ENCODE measurements at regions not wholly inside any gene's neighbourhood (a gene's known extent, or its start where the extent isn't known, plus 50 kb on each side); places are given as distances from the start of the nearest gene placed in this dataset.

DNA sequence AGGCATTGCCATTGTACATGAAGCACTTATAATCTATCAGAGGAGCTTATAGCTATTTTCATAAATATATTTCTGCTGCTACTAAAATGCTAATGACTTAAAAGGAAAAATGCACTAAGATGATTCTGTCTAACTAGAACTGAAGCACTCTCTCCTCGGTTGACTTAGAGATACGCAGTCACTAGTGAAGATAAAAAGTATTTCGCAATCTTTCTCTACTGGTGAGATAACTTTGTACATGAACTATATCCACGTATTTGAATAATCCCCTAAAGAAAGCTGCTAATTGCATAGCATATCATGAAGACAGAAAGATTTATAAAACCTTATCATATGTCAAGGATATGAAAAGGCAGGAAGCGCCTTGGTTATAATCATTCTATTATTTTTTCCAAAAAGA is 658.1 kb upstream of the PRMT6 start:
- TF ChIP-seq, protein P1, sequence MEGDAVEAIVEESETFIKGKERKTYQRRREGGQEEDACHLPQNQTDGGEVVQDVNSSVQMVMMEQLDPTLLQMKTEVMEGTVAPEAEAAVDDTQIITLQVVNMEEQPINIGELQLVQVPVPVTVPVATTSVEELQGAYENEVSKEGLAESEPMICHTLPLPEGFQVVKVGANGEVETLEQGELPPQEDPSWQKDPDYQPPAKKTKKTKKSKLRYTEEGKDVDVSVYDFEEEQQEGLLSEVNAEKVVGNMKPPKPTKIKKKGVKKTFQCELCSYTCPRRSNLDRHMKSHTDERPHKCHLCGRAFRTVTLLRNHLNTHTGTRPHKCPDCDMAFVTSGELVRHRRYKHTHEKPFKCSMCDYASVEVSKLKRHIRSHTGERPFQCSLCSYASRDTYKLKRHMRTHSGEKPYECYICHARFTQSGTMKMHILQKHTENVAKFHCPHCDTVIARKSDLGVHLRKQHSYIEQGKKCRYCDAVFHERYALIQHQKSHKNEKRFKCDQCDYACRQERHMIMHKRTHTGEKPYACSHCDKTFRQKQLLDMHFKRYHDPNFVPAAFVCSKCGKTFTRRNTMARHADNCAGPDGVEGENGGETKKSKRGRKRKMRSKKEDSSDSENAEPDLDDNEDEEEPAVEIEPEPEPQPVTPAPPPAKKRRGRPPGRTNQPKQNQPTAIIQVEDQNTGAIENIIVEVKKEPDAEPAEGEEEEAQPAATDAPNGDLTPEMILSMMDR (conservative IDR thresholded peaks at IDR 0.05): no peak
- no peak for TF ChIP-seq EZH2 (IDR thresholded peaks at IDR 0.05; ENCODE audit: low read depth)

Data from PC-9 (cell line).